ENCODE measurements at regions not wholly inside any gene's neighbourhood (a gene's known extent, or its start where the extent isn't known, plus 50 kb on each side); places are given as distances from the start of the nearest gene placed in this dataset.

DNA sequence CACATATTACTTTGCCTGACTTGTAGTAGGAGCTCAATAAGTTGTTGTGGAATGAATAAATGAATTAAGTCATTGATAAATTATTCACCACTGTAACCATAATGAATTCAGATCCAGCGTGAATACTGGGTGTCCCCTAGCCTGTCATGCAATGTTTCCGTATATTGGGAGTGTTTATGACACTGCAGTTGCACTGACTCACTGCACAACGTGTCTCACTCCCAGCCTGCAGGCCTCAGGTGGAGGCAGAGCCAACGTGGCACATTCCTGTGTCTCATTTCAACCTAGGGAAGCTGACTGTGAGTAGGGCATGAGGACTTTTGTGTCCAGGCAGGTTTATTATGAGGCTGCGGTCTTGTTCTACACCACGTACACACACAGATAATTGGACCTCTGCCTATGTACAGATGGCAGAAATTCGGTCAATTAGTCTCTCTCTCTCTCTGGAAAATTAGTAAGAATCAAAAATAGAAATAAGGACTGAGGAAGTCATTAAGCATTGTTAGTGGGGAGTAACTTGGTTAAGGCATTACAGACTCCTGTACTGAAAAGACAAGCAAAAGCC is 299.1 kb upstream of the IGFBP3 start:
- H3K27me3 ChIP-seq (replicated peaks in 1 of 4; ENCODE audit: control extremely low read depth in 1 of 4, control insufficient read depth in 3 of 4, insufficient read depth in 4 of 4, low read length in 3 of 4): no peaks in the 10 kb centered on the region
- no peaks in the 10 kb centered on the region for H4K20me1 ChIP-seq (ENCODE audit: control insufficient read depth, insufficient read depth, low read length, poor library complexity, severe bottlenecking)
- no peak for DNase-seq
- no peak overlapping the region for H2AFZ ChIP-seq (ENCODE audit: insufficient read depth, low read depth, low read length, poor library complexity, severe bottlenecking)
- no peaks in the 10 kb centered on the region for H3K4me1 ChIP-seq (ENCODE audit: control insufficient read depth in 2 of 2, insufficient read depth in 2 of 2, low read length in 2 of 2)
- no peaks in the 10 kb centered on the region for H3K36me3 ChIP-seq (replicated peaks in 1 of 2; ENCODE audit: control extremely low read depth in 1 of 2, control insufficient read depth in 1 of 2, extremely low read depth in 1 of 2, insufficient read depth in 2 of 2, low read length in 1 of 2)
- H3K4me3 Mint-ChIP-seq: no peak overlapping the region
- H3K9me3 ChIP-seq (ENCODE audit: control extremely low read depth in 1 of 3, control insufficient read depth in 2 of 3, insufficient read depth in 1 of 3, low read length in 2 of 3): peaks cover 0 to 10% (median 0%) of the 10 kb centered on the region in 3 donors
- 69% methylated on average over 3 of the region's 7 CpGs for WGBS (ENCODE audit: insufficient coverage)
- H3K9me3 Mint-ChIP-seq (ENCODE audit: insufficient read depth): no peaks in the 10 kb centered on the region
- no peak overlapping the region for H3K27ac Mint-ChIP-seq
- no peaks in the 10 kb centered on the region for H3K79me2 ChIP-seq (ENCODE audit: control insufficient read depth, insufficient read depth, low read length)
- intact Hi-C loops (cut with micrococcal nuclease): no loop called here
- H3K27me3 Mint-ChIP-seq: no peaks in the 10 kb centered on the region
- no peak for TF ChIP-seq EZH2 (IDR thresholded peaks at IDR 0.05; ENCODE audit: borderline replicate concordance, insufficient read depth, low read depth, low read length, poor library complexity, severe bottlenecking)
- TF ChIP-seq, protein P1, sequence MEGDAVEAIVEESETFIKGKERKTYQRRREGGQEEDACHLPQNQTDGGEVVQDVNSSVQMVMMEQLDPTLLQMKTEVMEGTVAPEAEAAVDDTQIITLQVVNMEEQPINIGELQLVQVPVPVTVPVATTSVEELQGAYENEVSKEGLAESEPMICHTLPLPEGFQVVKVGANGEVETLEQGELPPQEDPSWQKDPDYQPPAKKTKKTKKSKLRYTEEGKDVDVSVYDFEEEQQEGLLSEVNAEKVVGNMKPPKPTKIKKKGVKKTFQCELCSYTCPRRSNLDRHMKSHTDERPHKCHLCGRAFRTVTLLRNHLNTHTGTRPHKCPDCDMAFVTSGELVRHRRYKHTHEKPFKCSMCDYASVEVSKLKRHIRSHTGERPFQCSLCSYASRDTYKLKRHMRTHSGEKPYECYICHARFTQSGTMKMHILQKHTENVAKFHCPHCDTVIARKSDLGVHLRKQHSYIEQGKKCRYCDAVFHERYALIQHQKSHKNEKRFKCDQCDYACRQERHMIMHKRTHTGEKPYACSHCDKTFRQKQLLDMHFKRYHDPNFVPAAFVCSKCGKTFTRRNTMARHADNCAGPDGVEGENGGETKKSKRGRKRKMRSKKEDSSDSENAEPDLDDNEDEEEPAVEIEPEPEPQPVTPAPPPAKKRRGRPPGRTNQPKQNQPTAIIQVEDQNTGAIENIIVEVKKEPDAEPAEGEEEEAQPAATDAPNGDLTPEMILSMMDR (IDR thresholded peaks at IDR 0.05): no peak
- no peak overlapping the region for H3K4me2 ChIP-seq (replicated peaks; ENCODE audit: low read depth, low read length, poor library complexity, severe bottlenecking)
- H3K27ac ChIP-seq (ENCODE audit: low read length in 2 of 2): no peak overlapping the region
- POLR2A ChIA-PET: no interaction called here
- no peak overlapping the region for H3K4me3 ChIP-seq (ENCODE audit: control extremely low read depth in 1 of 5, extremely low read depth in 1 of 5, insufficient read depth in 1 of 5, low read depth in 2 of 5, low read length in 4 of 5)
- no peaks in the 10 kb centered on the region for H3K4me1 Mint-ChIP-seq
- CTCF ChIA-PET: no interaction called here
- no peak for ATAC-seq (ENCODE audit: low read depth)
- H3K9ac ChIP-seq (ENCODE audit: low read length): no peak overlapping the region

DNA sequence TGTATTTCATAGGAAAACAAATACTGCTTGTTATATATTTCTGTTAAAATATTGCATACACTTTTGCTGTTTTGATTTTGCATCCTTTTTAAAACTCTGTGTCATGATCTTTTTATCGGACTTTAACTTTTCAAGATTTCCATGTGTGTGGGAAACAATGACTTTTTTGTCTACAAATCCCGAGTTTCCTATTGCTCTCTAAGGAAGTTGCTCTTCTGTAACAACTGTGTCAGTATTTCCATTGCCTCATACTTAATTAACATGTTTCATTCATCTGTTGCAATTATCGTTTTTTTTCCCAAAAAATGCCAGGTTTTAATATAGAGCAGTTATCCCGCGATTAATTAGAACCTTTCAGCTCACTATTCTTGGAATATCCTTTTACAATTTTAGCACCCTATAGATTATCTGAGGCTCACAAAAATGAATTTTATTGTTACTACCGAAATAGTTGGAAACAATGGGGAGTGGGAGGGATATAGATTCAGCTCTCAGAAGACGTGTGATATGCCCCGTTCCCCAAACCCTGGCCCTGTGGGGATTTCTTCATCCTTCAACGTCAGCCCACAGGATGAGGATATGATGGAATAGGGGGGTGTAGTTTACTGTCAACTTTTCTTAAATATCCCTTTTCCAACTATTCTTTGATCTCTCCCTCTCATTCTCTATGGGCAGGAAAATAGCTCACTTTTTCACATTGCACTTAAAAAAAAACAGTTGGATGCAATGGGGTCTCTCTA is 297.6 kb upstream of the IGFBP3 start:
- no peak overlapping the region for H3K4me2 ChIP-seq (replicated peaks; ENCODE audit: low read depth, low read length, poor library complexity, severe bottlenecking)
- H2AFZ ChIP-seq (ENCODE audit: insufficient read depth, low read depth, low read length, poor library complexity, severe bottlenecking): no peak overlapping the region
- Mint-ChIP-seq H3K9me3 (ENCODE audit: insufficient read depth) (no peaks in the 10 kb centered on the region), H3K4me3 (no peak overlapping the region), H3K4me1 (no peaks in the 10 kb centered on the region), H3K27me3 (no peaks in the 10 kb centered on the region), H3K27ac (no peak overlapping the region)
- H3K4me1 ChIP-seq (ENCODE audit: control insufficient read depth in 2 of 2, insufficient read depth in 2 of 2, low read length in 2 of 2): no peaks in the 10 kb centered on the region
- 84% methylated on average over 3 of the region's 9 CpGs for WGBS (ENCODE audit: insufficient coverage)
- intact Hi-C loops (cut with micrococcal nuclease): no loop called here
- CTCF ChIA-PET: no interaction called here
- no peaks in the 10 kb centered on the region for H3K79me2 ChIP-seq (ENCODE audit: control insufficient read depth, insufficient read depth, low read length)
- TF ChIP-seq, protein P1 (IDR thresholded peaks at IDR 0.05): no peak
- TF ChIP-seq EZH2 (IDR thresholded peaks at IDR 0.05; ENCODE audit: borderline replicate concordance, insufficient read depth, low read depth, low read length, poor library complexity, severe bottlenecking): no peak
- DNase-seq (no peak), ATAC-seq (ENCODE audit: low read depth) (no peak)
- H3K4me3 ChIP-seq (ENCODE audit: control extremely low read depth in 1 of 5, extremely low read depth in 1 of 5, insufficient read depth in 1 of 5, low read depth in 2 of 5, low read length in 4 of 5): no peak overlapping the region
- H3K9me3 ChIP-seq (ENCODE audit: control extremely low read depth in 1 of 3, control insufficient read depth in 2 of 3, insufficient read depth in 1 of 3, low read length in 2 of 3): peaks cover 0 to 9% (median 0%) of the 10 kb centered on the region in 3 donors
- no peaks in the 10 kb centered on the region for H4K20me1 ChIP-seq (ENCODE audit: control insufficient read depth, insufficient read depth, low read length, poor library complexity, severe bottlenecking)
- POLR2A ChIA-PET: no interaction called here
- no peak overlapping the region for H3K27ac ChIP-seq (ENCODE audit: low read length in 2 of 2)
- H3K27me3 ChIP-seq (replicated peaks in 1 of 4; ENCODE audit: control extremely low read depth in 1 of 4, control insufficient read depth in 3 of 4, insufficient read depth in 4 of 4, low read length in 3 of 4): no peaks in the 10 kb centered on the region
- no peak overlapping the region for H3K9ac ChIP-seq (ENCODE audit: low read length)
- H3K36me3 ChIP-seq (replicated peaks in 1 of 2; ENCODE audit: control extremely low read depth in 1 of 2, control insufficient read depth in 1 of 2, extremely low read depth in 1 of 2, insufficient read depth in 2 of 2, low read length in 1 of 2): no peaks in the 10 kb centered on the region
